ENCODE measurements at regions not wholly inside any gene's neighbourhood (a gene's known extent, or its start where the extent isn't known, plus 50 kb on each side); places are given as distances from the start of the nearest gene placed in this dataset.

DNA sequence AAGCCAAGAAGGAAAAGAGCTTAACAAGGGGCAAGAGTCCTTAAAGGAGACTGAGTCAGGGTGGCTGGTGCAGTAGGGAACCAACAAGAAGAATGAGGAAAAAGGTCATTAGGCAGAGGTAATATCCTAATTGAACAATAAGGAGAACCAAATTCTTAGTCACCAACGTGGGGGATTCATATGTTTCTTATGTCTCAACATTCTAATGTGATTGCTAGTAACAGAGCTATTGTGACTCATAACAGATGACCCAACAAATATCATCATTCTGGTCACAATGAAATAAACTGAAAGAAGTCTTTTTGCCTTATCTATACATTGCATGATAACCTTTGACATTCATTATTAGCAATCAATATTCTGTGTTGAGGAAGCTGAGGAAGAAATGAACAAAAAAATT is 101.6 kb downstream of the RAP2A start:
- TF ChIP-seq, protein P1, sequence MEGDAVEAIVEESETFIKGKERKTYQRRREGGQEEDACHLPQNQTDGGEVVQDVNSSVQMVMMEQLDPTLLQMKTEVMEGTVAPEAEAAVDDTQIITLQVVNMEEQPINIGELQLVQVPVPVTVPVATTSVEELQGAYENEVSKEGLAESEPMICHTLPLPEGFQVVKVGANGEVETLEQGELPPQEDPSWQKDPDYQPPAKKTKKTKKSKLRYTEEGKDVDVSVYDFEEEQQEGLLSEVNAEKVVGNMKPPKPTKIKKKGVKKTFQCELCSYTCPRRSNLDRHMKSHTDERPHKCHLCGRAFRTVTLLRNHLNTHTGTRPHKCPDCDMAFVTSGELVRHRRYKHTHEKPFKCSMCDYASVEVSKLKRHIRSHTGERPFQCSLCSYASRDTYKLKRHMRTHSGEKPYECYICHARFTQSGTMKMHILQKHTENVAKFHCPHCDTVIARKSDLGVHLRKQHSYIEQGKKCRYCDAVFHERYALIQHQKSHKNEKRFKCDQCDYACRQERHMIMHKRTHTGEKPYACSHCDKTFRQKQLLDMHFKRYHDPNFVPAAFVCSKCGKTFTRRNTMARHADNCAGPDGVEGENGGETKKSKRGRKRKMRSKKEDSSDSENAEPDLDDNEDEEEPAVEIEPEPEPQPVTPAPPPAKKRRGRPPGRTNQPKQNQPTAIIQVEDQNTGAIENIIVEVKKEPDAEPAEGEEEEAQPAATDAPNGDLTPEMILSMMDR (IDR thresholded peaks at IDR 0.05; ENCODE audit: insufficient read depth, missing control alignments) = no peak
- no peak for FAIRE-seq
- DNase-seq (ENCODE audit: insufficient read length, low spot score) = no peak

DNA sequence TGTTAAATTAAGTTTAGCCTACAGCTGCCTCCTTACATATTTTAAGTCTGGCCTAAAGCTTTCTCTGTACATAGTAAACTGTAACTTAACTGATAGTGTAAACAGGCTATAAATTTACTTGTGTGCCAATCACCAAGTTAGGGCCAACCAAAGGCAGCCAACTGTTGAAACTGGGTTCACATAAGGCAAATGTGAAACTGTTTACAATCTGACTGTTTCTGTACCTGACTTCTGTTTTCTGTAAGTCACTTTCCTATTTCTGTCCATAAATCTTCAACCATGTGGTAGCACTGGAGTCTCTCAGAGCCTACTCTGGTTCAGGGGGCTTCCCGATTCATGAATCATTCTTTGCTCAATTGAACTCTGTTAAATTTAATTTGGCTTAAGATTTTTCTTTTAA is 103.1 kb downstream of the RAP2A start:
- FAIRE-seq (no peak), DNase-seq (ENCODE audit: insufficient read length, low spot score) (no peak)
- TF ChIP-seq, protein P1 (IDR thresholded peaks at IDR 0.05; ENCODE audit: insufficient read depth, missing control alignments) = no peak

DNA sequence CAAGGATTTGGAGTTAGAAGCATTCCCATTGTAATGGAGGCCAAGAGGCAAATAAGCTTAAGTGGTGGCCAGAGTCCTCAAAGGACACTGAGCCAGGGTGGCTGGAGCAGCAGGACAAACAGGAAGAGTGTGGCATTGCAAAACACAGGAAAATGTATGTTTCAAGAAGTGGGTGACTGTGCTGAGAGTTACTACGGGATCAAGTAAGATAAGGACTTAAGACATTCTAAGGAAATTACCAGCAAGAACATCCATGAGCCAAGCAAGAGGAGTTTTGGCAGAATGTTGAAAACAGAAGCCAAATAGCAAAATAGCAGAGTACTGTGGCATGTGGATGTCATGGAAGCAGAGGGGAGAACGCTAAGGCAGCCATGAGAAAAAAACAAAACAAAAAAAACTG is 104.2 kb downstream of the RAP2A start:
- TF ChIP-seq, protein P1 (IDR thresholded peaks at IDR 0.05; ENCODE audit: insufficient read depth, missing control alignments) = no peak
- DNase-seq (ENCODE audit: insufficient read length, low spot score) = no peak
- FAIRE-seq = no peak

DNA sequence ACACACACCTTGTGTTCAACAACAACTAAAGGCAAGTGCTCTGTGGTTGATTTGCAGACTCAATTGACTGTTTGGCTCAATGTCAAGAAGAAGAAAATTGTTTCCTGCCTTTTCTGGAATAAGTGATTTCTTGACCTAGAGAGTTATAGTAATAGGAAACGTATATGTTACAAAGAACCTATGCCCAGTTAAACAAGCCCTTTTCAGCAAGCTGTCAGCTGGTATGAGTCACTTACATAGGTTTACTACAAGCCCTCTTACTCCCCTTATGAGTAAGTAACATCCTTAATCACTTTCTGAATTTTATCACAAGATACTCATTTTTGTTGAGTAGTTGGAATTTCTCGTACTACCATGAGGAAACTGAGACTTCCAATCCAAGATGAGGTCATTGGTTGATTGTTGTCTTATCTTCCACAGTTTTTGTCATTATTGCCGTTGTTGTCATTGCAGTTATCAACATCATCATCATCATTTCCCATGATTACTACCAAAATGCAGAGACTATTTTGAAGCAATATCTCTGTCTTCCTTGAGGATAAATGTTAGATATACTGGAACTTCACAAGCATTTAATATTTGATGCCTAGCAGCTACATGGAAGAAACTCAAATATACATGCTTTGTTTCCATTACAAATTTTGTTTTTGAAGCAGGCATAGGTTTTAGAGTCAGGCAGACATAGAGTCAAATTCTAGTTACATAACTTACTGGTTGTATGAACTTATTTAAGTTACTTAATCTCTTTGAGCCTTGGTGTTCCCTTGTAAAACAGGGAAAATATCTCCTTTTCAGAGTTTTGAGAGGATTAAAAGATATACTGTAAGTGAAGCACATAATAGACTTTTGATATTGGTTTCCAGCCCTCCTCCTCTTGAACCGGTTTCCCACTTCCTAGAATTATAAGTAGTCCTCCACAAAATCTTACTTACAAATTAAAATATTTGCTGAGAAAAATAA is 106.0 kb downstream of the RAP2A start:
- TF ChIP-seq, protein P1 (IDR thresholded peaks at IDR 0.05; ENCODE audit: insufficient read depth, missing control alignments) = no peak
- FAIRE-seq (no peak), DNase-seq (ENCODE audit: insufficient read length, low spot score) (no peak)

DNA sequence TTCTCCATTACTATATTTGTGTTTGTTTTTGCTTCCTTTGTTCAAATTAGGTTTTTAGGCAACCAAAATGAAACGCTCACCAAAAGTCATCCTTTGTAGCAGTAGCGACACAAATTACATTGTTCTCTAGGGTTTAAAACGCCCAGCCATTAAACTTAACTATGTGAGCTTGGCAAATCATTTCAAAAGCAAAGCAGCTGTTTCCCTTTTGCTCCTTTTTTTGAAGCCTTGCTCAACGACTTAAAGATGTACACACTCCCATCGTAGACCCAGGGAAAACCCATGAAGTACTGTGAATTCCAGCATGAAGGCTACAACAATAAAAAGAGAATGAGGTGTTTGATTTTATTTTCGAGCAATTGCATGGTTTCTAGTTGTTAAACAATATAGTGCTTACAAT is 106.7 kb downstream of the RAP2A start:
- no peak for FAIRE-seq
- DNase-seq (ENCODE audit: insufficient read length, low spot score) = no peak

DNA sequence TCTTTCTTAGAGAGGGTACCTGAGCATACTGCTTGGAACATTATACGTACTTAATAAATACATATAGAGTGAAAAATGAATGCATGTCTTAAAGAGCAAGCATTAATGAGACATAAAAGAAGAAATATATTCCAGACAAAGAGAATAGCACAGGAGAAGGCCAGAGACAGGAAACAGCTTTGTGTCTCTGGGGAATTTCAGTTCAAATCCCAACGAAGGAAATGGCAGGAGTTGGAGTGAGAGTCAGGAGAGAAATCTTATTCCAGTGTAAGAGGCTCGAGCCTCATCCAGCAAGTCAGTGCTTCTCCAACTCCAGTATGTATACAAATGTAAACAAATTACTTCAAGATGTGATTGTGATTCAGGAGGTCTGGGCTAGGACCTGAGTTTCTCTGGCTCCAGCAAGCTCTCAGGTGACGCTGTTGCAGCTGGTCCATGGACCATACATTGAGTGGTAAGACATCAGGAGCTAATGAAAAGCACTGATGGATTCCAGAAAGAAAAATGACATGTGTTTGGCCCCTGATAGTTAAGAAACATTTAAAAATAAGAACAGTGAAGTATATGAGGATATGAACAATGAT is 108.2 kb downstream of the RAP2A start:
- TF ChIP-seq, protein P1 (IDR thresholded peaks at IDR 0.05; ENCODE audit: insufficient read depth, missing control alignments) = no peak
- DNase-seq (ENCODE audit: insufficient read length, low spot score) (no peak), FAIRE-seq (no peak)

More for the DNA sequence above, 106.7 kb downstream of the RAP2A start:
- TF ChIP-seq, protein P1 (IDR thresholded peaks at IDR 0.05; ENCODE audit: insufficient read depth, missing control alignments) = no peak

Measured in D721Med (cell line).